CD14-positive monocyte (primary cell): ENCODE measurements at regions not wholly inside any gene's neighbourhood (a gene's known extent, or its start where the extent isn't known, plus 50 kb on each side); places are given as distances from the start of the nearest gene placed in this dataset.

Source experiments
- DNase-seq, 3 donors: peaks; one replicate each; pipeline ENCODE4 v3.0.0-alpha.2; 2011 to 2022
- H2AFZ ChIP-seq: 2 replicates; pipeline ENCODE4 v1.6.0; 2012; ENCODE audit warnings: mild to moderate bottlenecking, low read depth, low read length, inconsistent platforms; ENCODE audit not compliant: insufficient read depth, poor library complexity, severe bottlenecking
- H3K27ac ChIP-seq, 2 donors: 1 replicate in 1 of 2; 2 replicates in 1 of 2; pipeline ENCODE4 v1.5.1; 2012 to 2013; ENCODE audit warnings: low read length in 2 of 2, control low read depth in 1 of 2, inconsistent platforms in 1 of 2, low read depth in 1 of 2, mild to moderate bottlenecking in 1 of 2
- H3K27me3 ChIP-seq, 2 donors: one replicate each; pipeline versions ENCODE4 v1.6.0 to v1.6.1; 2011 to 2013; ENCODE audit warnings: low read length in 2 of 2; ENCODE audit not compliant: control insufficient read depth in 2 of 2, insufficient read depth in 2 of 2
- H3K36me3 ChIP-seq, 2 donors: replicated peaks in 1 of 2; 1 replicate in 1 of 2; 2 replicates in 1 of 2; pipeline versions ENCODE4 v1.5.1 to v1.6.1; 2012 to 2013; ENCODE audit warnings: low read length in 2 of 2, control low read depth in 1 of 2, inconsistent platforms in 1 of 2, mild to moderate bottlenecking in 1 of 2; ENCODE audit not compliant: insufficient read depth in 2 of 2, control insufficient read depth in 1 of 2
- H3K4me1 ChIP-seq, 2 donors: 1 replicate in 1 of 2; 2 replicates in 1 of 2; pipeline versions ENCODE4 v1.5.1 to v1.6.1; 2012 to 2013; ENCODE audit warnings: low read length in 2 of 2, control low read depth in 1 of 2, inconsistent platforms in 1 of 2, mild to moderate bottlenecking in 1 of 2, moderate library complexity in 1 of 2; ENCODE audit not compliant: insufficient read depth in 2 of 2, control insufficient read depth in 1 of 2
- H3K4me2 ChIP-seq: replicated peaks from 2 replicates; pipeline ENCODE3; 2012; ENCODE audit warnings: low read length, moderate library complexity, mild to moderate bottlenecking; ENCODE audit not compliant: poor library complexity, severe bottlenecking; ENCODE audit errors: extremely low read depth
- H3K4me3 ChIP-seq, 3 experiments: fragments of 200-600 bp in 1 of 3; sonication (generic) in 1 of 3; replicated peaks in 1 of 3; 1 replicate in 2 of 3; 2 replicates in 1 of 3; pipeline ENCODE4 v1.5.1; 2011 to 2013; ENCODE audit warnings: low read length in 3 of 3, mild to moderate bottlenecking in 3 of 3, control low read depth in 2 of 3, low read depth in 2 of 3, inconsistent platforms in 1 of 3, moderate library complexity in 1 of 3
- H3K79me2 ChIP-seq: 2 replicates; pipeline ENCODE4 v1.6.0; 2012; ENCODE audit warnings: mild to moderate bottlenecking, control low read depth, inconsistent platforms, low read length, moderate library complexity; ENCODE audit not compliant: insufficient read depth
- H3K9ac ChIP-seq: 2 replicates; pipeline ENCODE4 v1.6.0; 2017; ENCODE audit warnings: low read length, mild to moderate bottlenecking; ENCODE audit not compliant: insufficient read depth, poor library complexity, severe bottlenecking
- H3K9me3 ChIP-seq, 2 donors: replicated peaks in 1 of 2; 1 replicate in 1 of 2; 2 replicates in 1 of 2; pipeline versions ENCODE4 v1.5.1 to v1.6.1; 2012 to 2013; ENCODE audit warnings: low read length in 2 of 2, control low read depth in 1 of 2; ENCODE audit not compliant: control insufficient read depth in 1 of 2, insufficient read depth in 1 of 2
- H4K20me1 ChIP-seq: 2 replicates; pipeline ENCODE4 v1.6.0; 2012; ENCODE audit warnings: mild to moderate bottlenecking, low read length, control low read depth, moderate library complexity; ENCODE audit not compliant: insufficient read depth
- H3K27ac Mint-ChIP-seq, 7 donors: one replicate each; pipeline ENCODE4 v1.8.0; 2020; ENCODE audit warnings: mild to moderate bottlenecking in 7 of 7, mixed read lengths in 7 of 7, moderate library complexity in 6 of 7, inconsistent platforms in 2 of 7
- H3K27me3 Mint-ChIP-seq, 3 donors: one replicate each; pipeline ENCODE4 v1.8.0; 2021 to 2022; ENCODE audit warnings: low read depth in 3 of 3, mild to moderate bottlenecking in 3 of 3, mixed read lengths in 3 of 3, moderate library complexity in 3 of 3, inconsistent platforms in 1 of 3
- H3K36me3 Mint-ChIP-seq, 2 donors: one replicate each; pipeline ENCODE4 v1.8.0; 2020; ENCODE audit warnings: mixed read lengths in 2 of 2, inconsistent platforms in 1 of 2, mild to moderate bottlenecking in 1 of 2
- H3K4me1 Mint-ChIP-seq: one replicate; pipeline ENCODE4 v1.8.0; 2020; ENCODE audit warnings: mild to moderate bottlenecking, mixed read lengths
- H3K4me3 Mint-ChIP-seq, 2 donors: one replicate each; pipeline ENCODE4 v1.8.0; 2020; ENCODE audit warnings: mild to moderate bottlenecking in 2 of 2, mixed read lengths in 2 of 2, moderate library complexity in 1 of 2
- H3K9me3 Mint-ChIP-seq, 7 donors: one replicate each; pipeline ENCODE4 v1.8.0; 2020 to 2022; ENCODE audit warnings: mixed read lengths in 7 of 7, mild to moderate bottlenecking in 6 of 7, moderate library complexity in 6 of 7, inconsistent platforms in 2 of 7
- CTCF ChIP-seq: fragments of 200-600 bp; IDR thresholded peaks from one replicate; pipeline ENCODE4 v1.8.0; 2022; ENCODE audit warnings: antibody characterized with exemption, mild to moderate bottlenecking
- WGBS: methylation state at CpG from one replicate; pipeline ENCODE4 v1.1.5; 2013; ENCODE audit warnings: missing lambda C conversion rate; ENCODE audit not compliant: insufficient coverage; 5-methylcytosine and 5-hydroxymethylcytosine counted together
- intact Hi-C, 2 donors: fragments of 100-400 bp; cut with micrococcal nuclease; formaldehyde crosslinking; loops; one replicate each; pipeline versions ENCODE4 v1.15.0 to v1.15.1; 2023

GRCh38 chr5:68060382-68060781, 155.2 kb upstream of the PIK3R1 start:
- Histone ChIP-seq H4K20me1 (no peaks in the 10 kb centered on the region), H3K36me3 (no peaks in the 10 kb centered on the region), H3K79me2 (no peaks in the 10 kb centered on the region), H3K4me1 (no peaks in the 10 kb centered on the region), H3K27me3 (no peaks in the 10 kb centered on the region), H3K4me2 (no peak overlapping the region), H3K4me3 (no peak overlapping the region), H3K9ac (no peak overlapping the region), H3K9me3 (no peaks in the 10 kb centered on the region), H3K27ac (no peak overlapping the region), H2AFZ (no peak overlapping the region)
- Mint-ChIP-seq H3K27ac (no peak overlapping the region), H3K27me3 (no peaks in the 10 kb centered on the region), H3K36me3 (no peaks in the 10 kb centered on the region), H3K9me3 (peaks cover 7 to 26% (median 19%) of the 10 kb centered on the region in 7 donors), H3K4me1 (no peaks in the 10 kb centered on the region), H3K4me3 (no peak overlapping the region)
- WGBS = no CpG with 5 or more reads among the region's 1 CpG
- TF ChIP-seq CTCF = no peak
- intact Hi-C loops = no loop called here
- no peak for DNase-seq

GRCh38 chr5:68057191-68057590, 158.4 kb upstream of the PIK3R1 start:
- H3K36me3 Mint-ChIP-seq = no peaks in the 10 kb centered on the region
- no peak overlapping the region for H2AFZ ChIP-seq
- H3K27ac ChIP-seq = no peak overlapping the region
- intact Hi-C loops = no loop called here
- no peaks in the 10 kb centered on the region for H4K20me1 ChIP-seq
- no peaks in the 10 kb centered on the region for H3K36me3 ChIP-seq
- no peak overlapping the region for H3K4me3 Mint-ChIP-seq
- 100% methylated on average over 1 of the region's 4 CpGs for WGBS
- no peak overlapping the region for H3K4me3 ChIP-seq
- H3K79me2 ChIP-seq = no peaks in the 10 kb centered on the region
- no peaks in the 10 kb centered on the region for H3K4me1 Mint-ChIP-seq
- H3K4me1 ChIP-seq = no peaks in the 10 kb centered on the region
- TF ChIP-seq CTCF = no peak
- no peak overlapping the region for H3K9ac ChIP-seq
- peaks cover 0 to 2% (median 0%) of the 10 kb centered on the region in 3 donors for H3K27me3 Mint-ChIP-seq
- DNase-seq = no peak
- no peaks in the 10 kb centered on the region for H3K9me3 ChIP-seq
- H3K27me3 ChIP-seq = no peaks in the 10 kb centered on the region
- H3K27ac Mint-ChIP-seq = no peak overlapping the region
- H3K9me3 Mint-ChIP-seq = peaks cover 3 to 16% (median 12%) of the 10 kb centered on the region in 7 donors
- no peak overlapping the region for H3K4me2 ChIP-seq
